GM06990 (cell line): ENCODE measurements at regions not wholly inside any gene's neighbourhood (a gene's known extent, or its start where the extent isn't known, plus 50 kb on each side); places are given as distances from the start of the nearest gene placed in this dataset.

ENCODE experiments used
- DNase-seq: peaks from one replicate; pipeline ENCODE4 v3.0.0-alpha.2; 2011; ENCODE audit not compliant: insufficient read length; ENCODE audit errors: extremely low read depth
- H3K27me3 ChIP-seq: replicated peaks from 2 replicates; pipeline ENCODE4 v1.6.0; 2011; ENCODE audit warnings: low read length; ENCODE audit not compliant: control insufficient read depth, insufficient read depth
- H3K36me3 ChIP-seq: 2 replicates; pipeline ENCODE4 v1.5.1; 2011; ENCODE audit warnings: low read length; ENCODE audit not compliant: control insufficient read depth, insufficient read depth
- H3K4me3 ChIP-seq: replicated peaks from 2 replicates; pipeline ENCODE4 v1.5.1; 2011; ENCODE audit warnings: low read depth, mild to moderate bottlenecking, control low read depth, low read length
- TF ChIP-seq, protein P1 (sequence below): IDR thresholded peaks from 2 replicates; pipeline ENCODE4 v1.5.1; 2011; ENCODE audit warnings: low read length, control low read depth, mild to moderate bottlenecking, inconsistent platforms; ENCODE audit not compliant: insufficient read depth, poor library complexity, severe bottlenecking

DNA sequence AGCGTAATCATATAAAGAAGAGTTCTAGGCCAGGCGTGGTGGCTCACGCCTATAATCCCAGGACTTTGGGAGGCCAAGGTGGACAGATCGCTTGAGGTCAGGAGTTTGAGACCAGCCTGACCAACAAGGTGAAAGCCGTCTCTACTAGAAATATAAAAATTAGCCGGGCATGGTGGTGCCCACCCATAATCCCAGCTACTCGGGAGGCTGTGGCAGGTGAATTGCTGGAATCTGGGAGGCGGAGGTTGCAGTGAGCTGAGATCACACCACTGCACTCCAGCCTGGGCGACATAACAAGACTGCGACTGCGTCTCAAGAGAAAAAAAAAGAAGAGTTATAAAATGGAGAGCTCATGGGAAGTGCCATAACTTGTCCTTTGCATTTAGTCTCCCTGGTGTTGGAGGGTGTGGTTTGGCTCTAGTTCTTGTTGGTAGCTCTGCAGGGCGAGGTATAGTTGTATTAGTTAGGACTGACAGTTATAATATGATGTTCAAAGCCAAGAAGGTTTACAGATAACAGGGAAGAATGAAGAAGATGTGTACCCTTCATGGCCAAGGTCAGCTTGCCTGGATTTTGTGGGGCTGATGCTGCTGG, 54.8 kb downstream of the UTRN start:
- Histone ChIP-seq H3K4me3 (no peak overlapping the region), H3K27me3 (no peaks in the 10 kb centered on the region), H3K36me3 (no peaks in the 10 kb centered on the region)
- no peak for DNase-seq
- TF ChIP-seq, protein P1, sequence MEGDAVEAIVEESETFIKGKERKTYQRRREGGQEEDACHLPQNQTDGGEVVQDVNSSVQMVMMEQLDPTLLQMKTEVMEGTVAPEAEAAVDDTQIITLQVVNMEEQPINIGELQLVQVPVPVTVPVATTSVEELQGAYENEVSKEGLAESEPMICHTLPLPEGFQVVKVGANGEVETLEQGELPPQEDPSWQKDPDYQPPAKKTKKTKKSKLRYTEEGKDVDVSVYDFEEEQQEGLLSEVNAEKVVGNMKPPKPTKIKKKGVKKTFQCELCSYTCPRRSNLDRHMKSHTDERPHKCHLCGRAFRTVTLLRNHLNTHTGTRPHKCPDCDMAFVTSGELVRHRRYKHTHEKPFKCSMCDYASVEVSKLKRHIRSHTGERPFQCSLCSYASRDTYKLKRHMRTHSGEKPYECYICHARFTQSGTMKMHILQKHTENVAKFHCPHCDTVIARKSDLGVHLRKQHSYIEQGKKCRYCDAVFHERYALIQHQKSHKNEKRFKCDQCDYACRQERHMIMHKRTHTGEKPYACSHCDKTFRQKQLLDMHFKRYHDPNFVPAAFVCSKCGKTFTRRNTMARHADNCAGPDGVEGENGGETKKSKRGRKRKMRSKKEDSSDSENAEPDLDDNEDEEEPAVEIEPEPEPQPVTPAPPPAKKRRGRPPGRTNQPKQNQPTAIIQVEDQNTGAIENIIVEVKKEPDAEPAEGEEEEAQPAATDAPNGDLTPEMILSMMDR, result no peak

DNA sequence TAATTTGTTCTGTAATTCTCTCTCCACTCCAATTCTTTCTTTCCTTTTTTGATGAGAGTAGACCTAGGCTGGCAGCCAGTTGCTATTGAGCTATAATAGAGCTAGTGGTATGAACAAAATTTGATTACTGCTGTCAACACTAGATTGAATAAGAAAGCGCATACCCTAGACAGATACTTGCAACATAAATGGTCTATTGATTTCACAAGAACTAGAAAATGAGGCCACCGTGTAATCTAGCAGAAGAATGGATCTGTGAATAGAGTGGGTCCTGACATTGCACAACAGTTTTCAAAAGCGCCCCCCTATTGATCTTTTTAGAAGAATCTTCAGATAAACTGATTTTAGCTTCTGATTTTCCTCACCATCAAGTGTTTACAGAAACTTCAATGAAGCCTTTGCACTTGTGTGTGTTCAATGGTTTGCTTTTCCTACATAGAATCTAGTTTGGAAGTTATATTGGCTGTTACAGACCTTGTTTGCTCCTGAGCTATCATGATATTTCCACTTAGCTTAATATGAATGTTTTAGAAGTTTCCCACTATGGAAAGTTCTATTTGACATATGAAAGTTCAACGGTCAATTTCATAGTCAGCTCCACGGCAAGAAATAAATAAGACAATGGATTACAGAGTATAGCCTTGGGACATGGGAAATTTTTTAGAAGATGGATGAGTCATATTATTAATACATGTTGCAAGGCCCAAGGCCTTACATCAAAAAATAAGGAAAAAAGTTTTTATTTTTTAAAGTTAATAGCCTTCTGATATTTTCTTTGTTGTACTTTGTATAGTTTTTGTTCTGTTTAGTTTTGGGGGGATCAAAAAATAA, 55.6 kb downstream of the UTRN start:
- no peak for DNase-seq
- Histone ChIP-seq H3K36me3 (no peaks in the 10 kb centered on the region), H3K27me3 (no peaks in the 10 kb centered on the region), H3K4me3 (no peak overlapping the region)
- TF ChIP-seq, protein P1, result no peak

DNA sequence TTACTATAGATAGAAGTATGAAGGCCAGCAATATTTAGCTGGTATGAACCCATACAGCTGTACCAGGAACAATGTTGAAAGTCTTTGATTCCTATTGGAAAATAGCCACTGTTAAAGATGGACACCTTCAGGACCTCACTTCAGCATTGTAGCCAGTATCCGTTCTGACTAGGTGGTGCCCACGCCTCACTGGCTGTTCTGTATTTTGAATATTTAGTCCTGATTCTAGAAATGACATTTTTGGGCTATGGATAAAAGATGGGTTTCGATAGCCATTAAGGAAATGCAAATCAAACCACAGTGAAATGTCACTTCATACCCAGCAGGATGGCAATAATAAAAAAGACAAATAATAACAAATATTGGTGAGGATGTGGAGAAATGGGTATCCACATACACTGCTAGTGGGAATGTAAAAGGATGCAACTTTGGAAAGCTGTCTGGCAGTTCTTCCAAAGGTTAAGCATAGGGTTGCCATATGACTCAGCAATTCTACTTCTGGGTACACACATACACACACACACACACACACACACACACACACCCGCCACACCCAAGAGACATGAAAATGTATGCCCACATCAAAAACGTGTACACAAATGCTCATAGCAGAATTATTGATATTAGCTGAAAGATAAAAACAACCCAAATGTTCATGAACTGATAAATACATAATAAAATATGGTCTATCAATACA, 56.8 kb downstream of the UTRN start:
- H3K36me3 ChIP-seq, result no peaks in the 10 kb centered on the region
- TF ChIP-seq, protein P1, result no peak
- H3K27me3 ChIP-seq, result no peaks in the 10 kb centered on the region
- DNase-seq, result no peak
- H3K4me3 ChIP-seq, result no peak overlapping the region

DNA sequence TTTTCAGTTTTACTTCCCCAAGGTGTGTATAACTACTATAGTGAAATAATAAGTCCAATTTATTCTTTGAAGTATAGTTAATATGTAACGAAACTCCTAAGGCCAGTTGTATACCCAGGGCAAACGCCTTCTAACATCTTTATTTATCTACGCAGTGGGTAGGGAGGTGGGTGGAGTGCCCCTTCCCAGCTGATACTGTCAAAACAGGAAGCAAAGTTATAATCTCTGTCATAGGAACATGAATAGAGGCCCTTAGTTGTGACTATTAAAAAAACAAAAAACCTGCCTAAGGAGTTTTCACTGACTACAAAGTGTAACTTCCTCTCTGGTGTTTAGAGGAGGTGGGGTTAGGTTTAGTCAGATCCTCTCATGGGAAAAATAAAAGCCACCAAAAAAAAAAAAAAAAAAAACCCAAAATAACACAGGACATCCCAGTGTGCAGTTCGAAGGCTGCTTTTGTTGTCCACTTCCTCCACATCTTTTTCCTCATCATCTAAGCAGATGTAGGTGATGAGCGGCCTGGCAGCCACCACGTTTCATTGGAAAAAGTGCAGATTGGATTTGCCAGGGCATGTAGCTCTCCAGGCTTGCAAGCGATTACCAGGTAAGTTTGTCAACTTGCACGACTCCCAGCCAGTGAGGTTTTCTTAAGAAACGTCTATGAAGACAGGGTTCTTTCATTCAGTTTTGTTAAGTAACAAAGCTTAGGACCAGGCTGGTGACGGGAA, 58.7 kb downstream of the UTRN start:
- H3K27me3 ChIP-seq, result no peaks in the 10 kb centered on the region
- peak overlapping the region; percentile 67 for H3K4me3 ChIP-seq
- no peaks in the 10 kb centered on the region for H3K36me3 ChIP-seq
- TF ChIP-seq, protein P1, result no peak
- no peak for DNase-seq

DNA sequence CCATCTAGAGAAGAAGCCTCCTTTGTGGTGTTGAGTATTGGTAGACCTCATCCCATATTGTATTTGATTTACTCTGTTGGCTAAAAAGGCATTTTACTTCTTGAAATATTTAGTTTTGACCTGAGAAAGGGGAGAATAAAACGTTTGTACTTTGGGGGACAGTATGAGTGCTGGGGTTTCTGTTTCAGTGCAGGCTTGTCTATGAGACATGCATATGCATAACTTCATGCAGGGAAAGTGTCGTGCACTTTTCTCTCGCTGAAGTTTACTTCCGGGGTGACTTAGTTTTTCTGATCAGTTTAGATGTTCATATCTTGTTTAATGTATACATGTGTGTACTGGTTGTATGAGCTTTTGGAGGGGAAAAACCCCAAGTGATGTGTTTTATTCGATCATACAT, 59.5 kb downstream of the UTRN start:
- DNase-seq, result no peak
- TF ChIP-seq, protein P1, result no peak
- H3K4me3 ChIP-seq, result peak overlapping the region; percentile 67

More for the DNA sequence above, 59.5 kb downstream of the UTRN start:
- H3K27me3 ChIP-seq, result no peaks in the 10 kb centered on the region
- H3K36me3 ChIP-seq, result no peaks in the 10 kb centered on the region
